Vagina (tissue), 2 donors: ENCODE measurements at regions not wholly inside any gene's neighbourhood (a gene's known extent, or its start where the extent isn't known, plus 50 kb on each side); places are given as distances from the start of the nearest gene placed in this dataset.

Source experiments
- POLR2A ChIP-seq, 2 donors: fragments of 450-650 bp; IDR thresholded peaks; one replicate each; pipeline ENCODE4 v1.6.1; 2017; ENCODE audit warnings: antibody characterized with exemption in 2 of 2, mild to moderate bottlenecking in 2 of 2, moderate library complexity in 2 of 2
- POLR2AphosphoS5 ChIP-seq, 2 donors: sonication (generic); formaldehyde crosslinking; IDR thresholded peaks; one replicate each; pipeline ENCODE4 v1.9.0; 2017; ENCODE audit warnings: antibody characterized with exemption in 2 of 2, mild to moderate bottlenecking in 2 of 2, low read depth in 1 of 2; ENCODE audit not compliant: insufficient read depth in 1 of 2
- TF ChIP-seq, protein P1 (sequence below), 3 experiments: fragments of 450-650 bp in 2 of 3; fragments of 200-600 bp in 1 of 3; sonication (generic) in 1 of 3; IDR thresholded peaks; one replicate each; pipeline ENCODE4 v1.5.1; 2017 to 2019; ENCODE audit warnings: antibody characterized with exemption in 3 of 3, mild to moderate bottlenecking in 2 of 3, moderate library complexity in 2 of 3

DNA sequence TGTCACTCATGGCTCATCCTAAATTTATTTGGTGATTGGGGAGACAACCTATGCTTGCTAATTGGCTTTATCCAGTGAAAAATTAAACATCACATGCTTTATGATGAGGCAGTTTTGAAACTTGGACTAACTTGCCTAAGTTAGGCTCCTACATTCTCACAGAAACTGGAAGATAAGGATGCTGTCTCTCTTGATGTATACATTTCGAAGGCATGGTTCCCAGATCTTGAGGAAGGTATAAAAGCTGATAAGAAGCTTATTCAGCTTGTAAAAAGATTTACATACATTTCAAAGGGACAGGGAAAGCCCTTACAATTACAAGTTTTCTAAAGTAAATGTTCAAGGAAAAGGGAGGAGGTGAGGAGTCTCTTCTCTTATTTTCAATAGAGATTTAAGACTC is 561.7 kb downstream of the IPMK start:
- TF ChIP-seq, protein P1, sequence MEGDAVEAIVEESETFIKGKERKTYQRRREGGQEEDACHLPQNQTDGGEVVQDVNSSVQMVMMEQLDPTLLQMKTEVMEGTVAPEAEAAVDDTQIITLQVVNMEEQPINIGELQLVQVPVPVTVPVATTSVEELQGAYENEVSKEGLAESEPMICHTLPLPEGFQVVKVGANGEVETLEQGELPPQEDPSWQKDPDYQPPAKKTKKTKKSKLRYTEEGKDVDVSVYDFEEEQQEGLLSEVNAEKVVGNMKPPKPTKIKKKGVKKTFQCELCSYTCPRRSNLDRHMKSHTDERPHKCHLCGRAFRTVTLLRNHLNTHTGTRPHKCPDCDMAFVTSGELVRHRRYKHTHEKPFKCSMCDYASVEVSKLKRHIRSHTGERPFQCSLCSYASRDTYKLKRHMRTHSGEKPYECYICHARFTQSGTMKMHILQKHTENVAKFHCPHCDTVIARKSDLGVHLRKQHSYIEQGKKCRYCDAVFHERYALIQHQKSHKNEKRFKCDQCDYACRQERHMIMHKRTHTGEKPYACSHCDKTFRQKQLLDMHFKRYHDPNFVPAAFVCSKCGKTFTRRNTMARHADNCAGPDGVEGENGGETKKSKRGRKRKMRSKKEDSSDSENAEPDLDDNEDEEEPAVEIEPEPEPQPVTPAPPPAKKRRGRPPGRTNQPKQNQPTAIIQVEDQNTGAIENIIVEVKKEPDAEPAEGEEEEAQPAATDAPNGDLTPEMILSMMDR (IDR thresholded peaks at IDR 0.05) = no peak
- TF ChIP-seq POLR2A (IDR thresholded peaks at IDR 0.05) (no peak), POLR2AphosphoS5 (IDR thresholded peaks at IDR 0.05; ENCODE audit: insufficient read depth in 1 of 2, low read depth in 1 of 2) (no peak)
